ENCODE measurements at regions not wholly inside any gene's neighbourhood (a gene's known extent, or its start where the extent isn't known, plus 50 kb on each side); places are given as distances from the start of the nearest gene placed in this dataset.

DNA sequence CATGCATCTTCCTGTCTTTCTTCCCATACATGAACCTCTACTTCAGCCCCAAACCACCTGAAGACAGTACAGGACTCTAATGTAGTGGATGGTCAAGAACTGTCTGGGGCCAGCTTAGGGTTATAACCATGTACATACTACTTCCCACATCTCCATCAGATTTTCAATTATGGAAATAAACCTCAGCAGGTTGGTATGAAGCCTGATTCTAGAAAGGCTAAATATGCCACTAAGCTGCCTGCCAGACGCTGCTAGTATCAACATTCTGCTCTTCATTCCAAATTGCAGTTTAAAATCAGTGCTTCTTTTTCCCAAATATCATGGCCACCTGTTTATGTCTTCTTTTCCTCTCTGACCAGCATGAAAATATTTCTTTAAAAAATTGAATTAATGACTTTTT is 99.2 kb upstream of the ID4 start:
- TF ChIP-seq POLR2A (IDR thresholded peaks at IDR 0.05; ENCODE audit: low read length) (no peak), GATA1 (IDR thresholded peaks at IDR 0.05; ENCODE audit: low read depth, low read length) (no peak)
